DMS114 treated with DMSO at 0.1 percent for 48 hours (cell line): ENCODE measurements at regions not wholly inside any gene's neighbourhood (a gene's known extent, or its start where the extent isn't known, plus 50 kb on each side); places are given as distances from the start of the nearest gene placed in this dataset.
"Not testable (repeated sequence)": the region's sequence is repeated elsewhere in the genome, so short reads cannot be mapped to it uniquely, and the experiment has no call there.

Source experiments
- DNase-seq: peaks from one replicate; lab custom pipeline; 2025; ENCODE audit not compliant: unreplicated experiment; lab: John Stamatoyannopoulos, UW

DNA sequence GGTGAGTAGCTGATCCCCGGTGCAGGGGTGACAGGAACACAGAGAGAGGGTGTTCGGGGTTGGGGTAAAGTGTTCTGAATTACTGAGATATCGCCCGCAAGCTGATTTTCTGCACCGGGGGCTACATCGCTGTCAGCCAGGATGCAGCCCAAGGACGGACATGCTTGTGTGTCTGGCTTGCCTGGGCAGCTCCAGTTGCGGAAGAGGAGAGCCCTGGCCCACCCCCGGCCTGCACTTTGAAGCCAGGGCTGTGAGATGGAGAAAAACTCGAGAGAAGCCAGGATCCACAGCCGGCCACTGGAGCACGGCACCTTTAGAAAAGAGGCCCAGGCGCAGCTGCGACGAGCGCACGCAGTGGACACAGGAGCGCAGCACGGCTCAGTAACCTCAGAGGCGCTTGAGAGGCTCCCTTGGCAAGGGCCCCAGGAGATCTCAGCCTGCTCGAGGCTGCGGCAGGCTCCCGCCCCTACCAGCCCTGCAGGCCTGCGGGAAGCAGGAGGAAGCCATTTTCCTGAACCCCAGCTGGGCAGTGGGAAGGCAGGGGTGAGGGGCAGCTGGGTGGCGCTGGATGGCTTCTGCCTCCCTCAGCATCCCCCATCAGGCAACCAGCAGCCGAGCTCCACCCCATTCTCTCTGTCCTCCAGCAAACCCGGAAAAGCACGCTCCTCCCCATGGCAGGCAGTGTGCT, 59.2 kb downstream of the C9orf50 start:
- DNase-seq = no peak

DNA sequence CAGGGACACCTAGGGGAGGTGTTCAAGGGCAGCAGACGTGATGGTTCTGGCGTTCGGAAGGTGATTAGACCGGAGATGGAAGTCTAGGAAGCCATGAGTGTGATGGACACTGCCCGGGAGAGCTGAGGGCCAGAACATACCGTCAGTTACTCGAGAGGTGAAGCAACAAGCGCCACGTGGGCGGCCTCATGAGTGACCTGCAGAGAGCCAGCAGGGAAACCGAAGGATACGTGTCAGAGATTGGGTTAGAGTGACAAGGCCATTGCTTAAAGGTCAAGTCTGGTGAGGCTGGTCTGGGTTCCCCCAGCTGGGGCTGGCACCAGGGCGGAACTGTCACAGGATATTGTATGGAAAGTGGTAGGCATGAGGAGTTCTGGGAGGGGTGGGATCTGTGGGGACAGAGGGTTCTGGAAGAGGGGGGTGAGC, 60.0 kb downstream of the C9orf50 start:
- no peak for DNase-seq

DNA sequence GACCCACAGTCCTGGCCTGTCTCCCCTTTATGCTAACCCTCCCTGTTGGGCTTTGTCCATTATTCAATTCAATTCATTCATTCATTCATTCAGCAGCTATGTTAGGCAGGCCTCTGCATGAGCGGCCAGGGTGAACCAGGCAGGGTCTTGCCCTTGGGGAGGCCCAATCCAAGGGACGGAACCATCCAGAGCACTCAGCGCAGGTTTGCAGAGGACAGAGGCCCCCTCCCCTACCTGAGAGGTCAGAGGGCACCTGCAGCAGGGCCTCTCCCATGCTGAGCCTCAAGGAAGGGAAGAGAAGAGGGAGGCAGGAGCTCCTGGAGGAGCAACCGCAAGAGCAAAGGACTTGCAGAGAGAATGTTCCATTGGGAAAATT, 61.4 kb downstream of the C9orf50 start:
- DNase-seq = no peak

DNA sequence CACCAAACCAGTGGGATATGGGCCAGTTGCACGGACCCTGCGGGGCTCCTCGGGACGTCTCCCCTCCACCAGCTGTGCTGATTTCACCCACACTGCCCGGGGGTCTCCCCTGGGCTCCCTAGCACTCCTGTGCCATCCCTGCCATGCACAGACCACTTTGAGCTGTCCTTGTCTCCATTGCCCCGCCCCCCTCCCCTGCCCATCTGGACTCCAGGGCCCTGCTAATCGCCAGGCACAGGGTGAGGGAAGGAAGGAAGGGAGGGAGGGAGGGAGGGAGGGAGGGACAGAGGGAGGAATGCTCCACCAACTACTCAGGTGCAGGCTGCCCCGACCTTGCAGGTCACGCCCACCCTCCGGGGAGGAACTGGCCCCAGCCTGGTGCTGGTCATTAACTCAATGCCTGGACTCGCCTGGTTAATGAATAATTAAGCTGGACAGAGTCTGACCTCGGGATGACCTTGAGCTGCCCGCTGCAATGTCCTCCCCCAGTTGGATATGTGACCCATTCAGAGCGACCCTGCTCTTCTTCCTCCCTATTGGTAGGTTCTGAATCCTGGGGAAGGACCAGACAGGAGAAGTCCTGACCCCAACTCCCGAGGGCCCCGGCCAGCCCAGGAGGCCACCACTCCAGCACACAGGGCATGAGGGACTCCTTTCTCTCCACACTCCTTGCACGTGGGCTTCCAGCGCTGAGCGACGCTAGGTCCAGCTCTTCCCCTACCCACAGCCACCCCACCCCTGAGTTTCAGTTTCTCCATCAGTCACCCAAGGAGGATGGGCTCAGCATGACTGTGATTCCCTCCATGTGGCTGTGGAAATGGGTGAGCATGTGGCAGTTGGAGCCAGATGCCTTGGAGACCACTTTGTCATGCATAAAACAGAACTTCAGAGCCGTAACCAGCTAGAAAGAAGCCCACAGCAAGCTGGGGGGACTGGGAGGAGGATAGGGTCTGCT, 62.1 kb downstream of the C9orf50 start:
- DNase-seq = no peak

DNA sequence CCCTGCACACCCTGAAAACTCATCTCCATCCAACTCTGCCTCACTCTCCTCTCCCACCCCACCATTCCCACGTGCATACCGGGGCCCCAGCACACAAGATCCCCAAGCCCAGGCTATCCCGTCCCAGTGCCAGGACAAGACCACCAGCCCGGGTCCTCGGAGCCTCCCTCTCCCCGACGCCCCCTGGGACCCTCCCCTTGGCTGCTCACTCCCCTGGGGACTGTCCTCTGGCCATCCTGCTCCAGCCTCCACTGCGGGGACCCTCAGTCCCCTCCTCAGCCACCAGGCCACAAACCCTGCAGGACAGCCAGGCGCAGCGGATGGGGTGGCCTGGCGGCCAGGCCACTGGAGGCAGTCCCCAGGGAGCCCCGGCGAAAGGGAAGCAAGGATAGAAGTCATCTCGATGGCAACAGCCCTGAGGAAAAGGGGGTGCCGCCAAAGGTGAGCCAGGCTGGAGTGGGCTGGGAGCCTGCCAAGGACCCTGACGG, 62.8 kb downstream of the C9orf50 start:
- no peak for DNase-seq

DNA sequence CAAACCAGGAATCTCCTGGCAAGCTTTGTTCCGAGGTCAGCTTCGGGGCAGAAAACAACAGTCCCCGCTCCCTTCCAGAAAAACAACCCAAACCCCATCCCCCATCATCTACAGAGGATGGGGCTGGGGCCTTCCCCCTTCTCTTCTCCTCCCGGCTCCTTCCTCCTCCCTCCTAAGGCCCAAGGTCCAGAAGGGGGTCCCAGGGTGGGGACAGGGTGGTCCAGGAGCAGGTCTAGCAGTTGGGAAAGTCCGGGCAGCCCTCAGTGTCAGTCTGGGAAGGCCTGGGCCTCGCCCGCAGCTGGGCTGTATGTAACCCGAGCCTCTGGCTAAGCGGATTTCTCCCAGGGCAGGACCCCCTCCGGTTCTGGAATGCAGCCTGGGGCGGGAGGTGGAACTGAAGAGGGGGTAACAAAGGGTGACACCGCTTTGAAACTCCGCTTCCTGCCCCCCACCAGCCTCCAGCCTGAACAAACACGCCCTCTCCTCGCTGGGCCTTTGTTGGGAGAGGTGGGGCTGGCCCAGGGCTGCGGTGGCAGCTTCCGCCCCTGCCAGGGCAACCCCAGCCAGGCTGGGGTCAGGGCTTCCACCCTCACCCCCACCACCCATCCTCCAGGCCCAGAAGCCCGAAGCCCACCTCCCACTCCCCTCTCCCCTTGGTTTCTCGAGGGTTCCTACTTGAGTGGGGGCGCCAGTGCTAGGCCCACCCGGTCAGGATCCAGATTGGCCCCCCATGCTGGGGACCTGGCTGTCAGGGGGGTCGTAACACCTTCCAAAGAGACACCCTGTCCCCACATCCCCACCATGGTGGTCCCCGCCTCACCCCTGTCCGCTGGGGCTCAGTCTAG, 63.5 kb downstream of the C9orf50 start:
- no peak for DNase-seq

DNA sequence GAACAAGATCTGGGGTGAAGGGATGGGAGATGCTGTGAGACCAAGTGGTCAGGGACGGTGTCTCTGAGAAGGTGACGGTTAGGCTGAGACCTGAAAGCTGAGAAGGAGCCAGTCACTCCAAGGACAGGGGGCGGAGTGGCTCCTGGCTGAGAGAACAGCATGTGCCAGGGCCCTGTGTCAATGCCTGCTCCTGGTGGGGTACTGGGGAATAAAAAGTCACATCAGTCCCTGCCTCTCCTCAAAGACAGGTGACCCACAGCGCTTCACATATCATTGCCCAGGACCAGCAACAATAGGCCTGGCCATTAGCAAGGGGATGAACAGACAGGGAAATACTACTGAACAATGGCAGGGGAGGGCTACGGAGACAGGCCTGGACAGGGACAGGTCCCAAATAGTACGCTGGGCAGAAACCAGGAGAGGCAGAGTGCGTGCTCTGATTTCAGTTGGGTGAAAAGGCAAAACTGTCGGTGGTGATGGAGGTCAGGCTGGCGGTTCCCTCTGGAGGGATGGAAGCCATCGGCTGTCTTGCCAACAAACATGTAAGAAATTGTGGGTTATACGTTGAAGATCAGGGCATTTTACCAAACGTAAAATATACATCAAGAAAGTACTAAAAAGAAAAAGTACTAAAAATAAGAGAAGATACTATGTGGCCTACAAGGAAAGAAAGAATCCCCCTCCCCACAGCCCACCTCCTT, 64.3 kb downstream of the C9orf50 start:
- DNase-seq = no peak

DNA sequence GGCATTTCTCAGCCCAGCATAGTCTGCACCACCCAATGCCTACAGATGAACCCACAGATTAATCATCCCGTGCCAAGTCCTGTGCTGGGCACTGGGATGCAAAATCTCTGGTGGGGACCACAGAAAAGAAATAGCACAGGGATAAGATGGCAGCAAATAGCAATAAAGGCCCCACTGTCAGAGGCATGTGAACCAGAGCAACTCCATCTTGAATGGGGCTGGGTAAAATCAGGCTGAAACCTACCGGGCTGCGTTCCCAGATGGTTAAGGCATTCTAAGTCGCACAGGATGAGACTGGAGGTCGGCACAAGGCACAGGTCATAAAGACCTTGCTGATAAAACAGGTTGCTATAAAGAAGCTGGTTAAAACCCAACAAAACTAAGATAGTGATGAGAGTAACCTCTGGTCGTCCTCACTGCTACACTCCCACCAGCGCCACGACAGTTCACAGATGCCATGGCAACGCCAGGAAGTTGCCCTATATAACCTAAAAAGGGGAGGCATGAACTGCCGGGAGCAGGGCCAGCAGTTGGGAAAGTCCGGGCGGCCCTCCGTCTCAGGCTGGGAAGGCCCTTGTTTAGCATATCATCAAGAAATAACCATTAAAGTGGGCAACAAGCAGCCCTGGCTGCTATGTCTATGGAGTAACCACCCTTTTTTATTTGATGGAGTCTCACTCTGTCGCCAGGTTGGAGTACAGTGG, 65.2 kb downstream of the C9orf50 start:
- no peak for DNase-seq

DNA sequence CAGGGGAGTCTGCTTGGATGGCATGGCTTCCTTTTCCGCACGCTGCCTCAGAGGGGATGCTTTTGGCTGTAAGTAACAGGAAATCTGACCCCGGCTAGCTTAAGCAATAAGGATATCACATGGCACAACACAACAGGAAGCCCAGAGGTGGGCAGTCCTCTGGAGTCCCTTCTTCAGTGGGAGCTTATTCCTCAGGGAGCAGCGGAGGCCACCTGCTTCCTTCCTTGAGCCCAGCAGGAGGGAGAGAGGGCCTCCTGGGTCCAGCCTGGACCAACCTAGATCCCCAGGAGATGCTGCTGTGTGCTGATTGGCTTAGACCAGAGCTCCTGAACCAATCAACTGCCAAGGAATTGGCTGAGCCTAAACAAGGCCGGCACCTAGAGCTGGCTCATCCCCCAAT, 66.3 kb downstream of the C9orf50 start:
- DNase-seq = no peak

DNA sequence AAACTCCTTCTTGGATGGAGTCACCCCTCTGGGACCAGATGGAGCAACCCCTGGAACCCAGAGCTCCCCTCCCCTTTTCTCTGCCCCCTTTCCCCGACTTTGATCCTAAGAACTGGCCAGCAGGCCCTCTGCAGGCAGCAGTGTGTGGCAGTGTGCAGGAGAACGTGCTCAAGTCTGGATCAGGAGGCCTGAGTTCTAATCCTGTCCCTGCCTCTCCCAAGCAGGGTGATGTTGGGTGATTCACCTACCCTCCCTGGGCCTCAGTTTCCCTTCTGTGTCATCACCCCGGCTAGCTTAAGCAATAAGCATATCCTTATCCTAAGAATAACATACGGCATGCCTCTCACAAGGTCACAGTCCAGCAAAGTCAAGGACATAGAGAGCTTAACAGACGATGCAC, 67.6 kb downstream of the C9orf50 start:
- no peak for DNase-seq

DNA sequence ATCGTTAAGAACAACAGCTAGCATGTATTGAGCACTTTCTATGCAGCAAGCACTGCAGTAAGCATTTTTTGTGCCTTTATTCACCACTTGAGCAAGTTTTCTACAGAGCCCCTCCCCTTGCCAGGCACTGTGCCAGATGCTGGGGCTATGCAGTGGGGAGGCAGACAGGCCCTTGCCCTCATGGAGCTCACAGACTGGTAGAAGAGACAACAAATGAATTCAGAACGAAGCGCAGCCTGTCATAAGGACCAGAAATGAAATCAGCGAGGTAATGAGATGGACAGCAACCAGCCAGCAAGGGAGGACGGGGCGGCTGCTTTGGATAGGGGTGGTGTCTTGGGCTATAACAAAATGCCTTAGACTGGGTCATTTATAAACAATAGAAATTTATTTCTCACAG, 68.8 kb downstream of the C9orf50 start:
- DNase-seq = no peak

DNA sequence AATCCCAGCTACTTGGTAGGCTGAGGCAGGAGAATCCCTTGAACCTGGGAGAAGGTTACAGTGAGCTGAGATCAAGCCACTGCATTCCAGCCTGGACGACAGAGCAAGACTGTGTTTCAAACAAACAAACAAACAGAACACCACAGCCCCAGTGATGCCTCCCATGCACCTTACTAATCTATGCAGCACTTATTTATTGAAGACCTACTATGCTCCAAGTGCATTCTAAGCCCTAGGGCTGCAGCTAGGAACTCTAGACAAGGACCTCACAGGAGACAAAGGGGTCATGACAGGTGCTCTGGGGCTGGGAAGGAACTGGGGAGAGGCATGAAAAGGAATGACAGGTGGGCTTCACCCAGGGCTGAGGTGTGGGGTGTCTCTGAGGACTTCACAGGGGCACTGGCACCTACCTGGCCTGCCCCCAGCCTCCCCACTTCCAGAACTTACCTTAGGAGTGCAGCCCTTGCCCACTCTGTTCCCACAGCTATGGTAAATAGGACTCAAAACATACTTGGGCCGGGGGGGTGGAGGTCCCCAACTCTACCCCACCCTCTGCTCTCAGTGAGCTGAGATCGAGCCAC, 69.4 kb downstream of the C9orf50 start:
- no peak for DNase-seq

DNA sequence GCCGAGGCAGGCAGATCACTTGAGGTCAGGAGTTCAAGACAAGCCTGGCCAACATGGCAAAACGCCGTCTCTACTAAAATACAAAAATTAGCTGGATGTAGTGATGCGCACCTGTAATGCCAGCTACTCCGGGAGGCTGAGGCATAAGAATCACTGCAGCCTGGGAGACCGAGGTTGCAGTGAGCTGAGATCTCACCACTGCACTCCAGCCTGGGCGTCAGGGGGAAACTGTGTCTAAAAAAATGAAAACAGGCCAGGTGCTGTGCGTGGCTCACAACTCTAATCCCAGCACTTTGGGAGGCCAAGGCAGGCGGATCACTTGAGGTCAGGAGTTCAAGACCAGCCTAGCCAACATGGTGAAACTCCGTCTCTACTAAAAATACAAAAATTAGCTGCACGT, 69.9 kb downstream of the C9orf50 start:
- DNase-seq = not testable (repeated sequence)

DNA sequence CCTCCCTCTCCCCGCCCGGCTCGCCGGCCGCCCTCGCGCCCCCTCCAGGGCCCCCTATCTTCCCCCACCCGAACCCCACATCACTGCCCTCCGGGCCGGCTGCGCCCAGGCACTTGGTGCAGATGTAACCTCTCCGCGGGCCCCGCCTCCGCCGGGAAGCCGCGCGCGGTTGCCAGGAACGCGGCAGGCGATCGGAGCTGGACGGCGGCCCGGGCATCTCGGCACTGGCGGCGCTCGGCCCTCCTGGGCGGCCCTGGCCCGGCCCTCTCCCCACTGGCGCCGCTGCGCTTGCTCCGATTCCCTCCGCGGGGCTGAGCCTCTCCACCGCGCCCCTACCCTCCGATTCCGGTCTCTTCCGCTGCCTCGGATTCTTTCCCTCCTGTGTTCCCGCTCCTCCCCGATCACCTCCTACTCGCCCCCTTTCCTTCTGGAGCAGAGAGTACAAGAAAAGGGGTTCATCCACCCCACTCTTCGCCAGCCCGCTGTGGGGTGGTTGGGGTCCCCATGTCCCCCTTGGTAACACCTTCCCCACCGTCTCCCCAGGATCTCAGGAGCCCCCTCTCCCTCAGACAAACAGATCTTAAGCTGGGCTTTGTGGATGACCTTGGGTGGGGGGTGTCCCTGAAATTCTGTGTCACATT, 70.6 kb downstream of the C9orf50 start:
- no peak for DNase-seq

DNA sequence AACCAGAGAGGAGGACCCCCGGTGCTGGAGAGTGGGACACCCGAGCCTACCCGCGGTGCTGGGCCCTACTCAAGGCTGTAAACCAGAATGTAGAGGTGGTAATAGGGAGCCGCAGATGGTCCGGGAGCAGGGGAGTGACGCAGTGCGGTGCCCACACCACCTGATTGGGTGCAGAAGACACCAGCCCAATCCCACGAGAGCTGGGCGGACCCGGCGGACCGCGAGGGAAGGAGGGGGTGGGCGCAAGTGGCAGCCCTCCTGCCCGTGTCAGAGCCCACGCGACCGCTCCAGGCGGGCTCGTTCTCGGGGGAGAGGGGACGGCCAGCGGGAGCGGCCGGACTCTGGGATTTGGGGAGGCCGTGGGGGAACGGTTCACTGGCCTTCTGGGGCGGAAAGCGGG, 71.2 kb downstream of the C9orf50 start:
- peak; percentile 31 for DNase-seq

DNA sequence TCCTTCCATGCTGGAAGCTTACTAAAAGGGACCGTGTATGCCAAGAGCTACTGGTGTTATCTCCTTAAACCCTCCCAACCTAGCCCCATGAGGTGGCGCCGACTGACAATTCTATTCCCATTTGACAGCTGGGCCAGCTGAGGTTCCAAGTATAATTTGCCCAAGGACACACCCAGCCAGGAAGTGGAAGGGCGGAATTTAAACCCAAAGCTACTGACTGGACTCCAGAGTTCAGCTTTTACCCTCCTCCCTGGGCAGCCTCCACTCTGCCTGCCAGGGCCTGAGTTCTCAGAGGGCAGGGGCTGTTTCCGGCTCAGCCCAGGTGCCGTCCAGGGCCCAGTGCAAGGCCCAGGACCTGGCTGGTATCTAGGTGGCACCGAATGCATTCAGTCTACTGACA, 71.8 kb downstream of the C9orf50 start:
- no peak for DNase-seq

DNA sequence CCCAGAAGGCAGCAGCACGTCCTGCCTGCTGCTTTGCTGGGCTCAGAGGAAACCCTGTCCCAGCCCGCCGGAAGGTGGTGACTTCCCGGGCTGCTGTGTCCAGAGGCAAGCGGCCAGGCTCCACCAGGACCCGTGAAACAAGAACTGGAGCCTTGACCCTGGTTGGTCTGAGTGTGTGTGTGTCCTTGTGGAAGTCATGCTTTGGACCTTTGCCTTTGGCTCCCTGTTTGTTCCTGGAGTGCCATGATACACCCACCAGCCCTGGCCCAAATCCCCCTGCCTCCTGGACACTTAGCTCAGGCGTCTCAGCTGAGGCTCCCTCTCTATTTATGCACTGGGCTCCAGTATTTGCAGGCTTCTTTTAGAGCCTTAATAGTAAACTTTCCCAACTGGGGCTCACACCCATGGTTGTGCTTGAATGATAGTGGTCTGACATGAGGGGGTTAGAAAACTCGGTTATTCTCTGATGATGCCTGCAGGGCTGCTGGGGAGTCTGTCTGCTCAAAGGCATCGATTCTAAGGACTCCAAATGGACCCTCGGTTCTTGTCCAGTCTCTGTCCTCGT, 72.2 kb downstream of the C9orf50 start:
- DNase-seq = no peak

DNA sequence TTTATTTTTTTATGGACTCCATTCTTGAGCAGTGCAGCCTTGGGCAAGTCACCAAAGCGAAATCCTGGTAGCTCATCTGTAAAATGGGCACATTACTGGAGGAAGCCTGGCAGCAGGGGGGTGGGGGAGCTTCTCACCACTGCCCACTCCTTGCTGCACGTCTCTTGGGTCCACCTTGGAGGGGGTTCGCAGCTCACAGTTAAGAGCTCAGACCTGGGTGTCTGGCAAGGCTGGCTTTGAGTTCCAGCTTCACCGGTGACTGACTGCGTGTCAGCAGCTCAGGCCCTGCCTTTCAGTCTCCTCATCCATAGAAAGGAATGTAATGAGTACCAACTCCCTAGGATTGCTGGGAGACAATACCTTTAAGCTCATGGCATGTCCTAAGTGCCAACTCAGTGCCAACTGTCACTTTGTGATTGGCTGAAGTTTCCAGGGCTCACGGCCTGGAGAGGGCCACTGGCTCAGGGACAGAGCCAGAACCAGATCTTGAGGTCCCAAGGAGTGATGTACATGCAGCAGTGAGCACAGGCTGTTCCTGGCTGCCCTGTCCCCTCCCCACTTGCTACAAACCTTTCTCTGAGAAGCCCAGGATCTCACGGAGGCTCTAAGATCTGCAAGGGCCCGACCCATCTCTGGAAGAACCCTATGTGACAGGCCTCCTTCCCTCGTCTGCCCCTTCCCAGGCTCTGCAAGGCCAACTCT, 72.9 kb downstream of the C9orf50 start:
- no peak for DNase-seq
